HepG2 (cell line): ENCODE measurements at regions not wholly inside any gene's neighbourhood (a gene's known extent, or its start where the extent isn't known, plus 50 kb on each side); places are given as distances from the start of the nearest gene placed in this dataset.

Experiments
- ARHGAP35 ChIP-seq: sonication (generic); formaldehyde crosslinking; IDR thresholded peaks from 2 replicates; pipeline ENCODE4 v1.9.0; 2022; ENCODE audit warnings: mild to moderate bottlenecking, inconsistent platforms, moderate library complexity, missing genetic modification reagents, borderline replicate concordance
- ATM ChIP-seq: fragments of 450-650 bp; IDR thresholded peaks from 2 replicates; pipeline ENCODE4 v1.7.1; 2017; ENCODE audit warnings: mild to moderate bottlenecking, borderline replicate concordance
- ATRX ChIP-seq: sonication (generic); formaldehyde crosslinking; IDR thresholded peaks from 2 replicates; pipeline ENCODE4 v1.4.0; 2020; ENCODE audit warnings: missing genetic modification reagents, borderline replicate concordance
- FOXA1 ChIP-seq, 2 experiments: fragments of 450-650 bp in 1 of 2; sonication (generic) in 1 of 2; formaldehyde crosslinking in 1 of 2; IDR thresholded peaks; 2 replicates each; pipeline versions ENCODE4 v1.4.0 to v1.6.1; 2016 to 2020; ENCODE audit warnings: missing genetic modification reagents in 1 of 2
- GTF3A ChIP-seq: sonication (generic); formaldehyde crosslinking; conservative IDR thresholded peaks from 2 replicates; pipeline ENCODE4 v1.4.0; 2020; ENCODE audit warnings: mild to moderate bottlenecking, missing genetic modification reagents
- HIVEP1 ChIP-seq: sonication (generic); formaldehyde crosslinking; IDR thresholded peaks from 2 replicates; pipeline ENCODE4 v1.4.0; 2020; ENCODE audit warnings: mild to moderate bottlenecking, missing genetic modification reagents
- HMG20A ChIP-seq: IDR thresholded peaks from 2 replicates; pipeline ENCODE4 v1.6.1; 2016; ENCODE audit warnings: borderline replicate concordance
- IRF2 ChIP-seq: IDR thresholded peaks from 2 replicates; pipeline ENCODE4 v1.6.1; 2018; ENCODE audit warnings: missing genetic modification reagents, missing compliant biosample characterization
- MAZ ChIP-seq, 2 experiments: sonication (generic) in 1 of 2; formaldehyde crosslinking in 1 of 2; IDR thresholded peaks; 2 replicates each; pipeline versions ENCODE4 v1.5.0 to v1.6.1; 2012 to 2020; ENCODE audit warnings: low read depth in 2 of 2, mild to moderate bottlenecking in 2 of 2, borderline replicate concordance in 1 of 2, improper control_type of control experiment in 1 of 2, low read length in 1 of 2, missing genetic modification reagents in 1 of 2, moderate library complexity in 1 of 2
- NCOR1 ChIP-seq: fragments of 200-600 bp; sonication (generic); IDR thresholded peaks from 2 replicates; pipeline ENCODE4 v1.7.0; 2017; ENCODE audit warnings: antibody characterized with exemption, low read length, borderline replicate concordance
- NFATC3 ChIP-seq: sonication (generic); formaldehyde crosslinking; IDR thresholded peaks from 2 replicates; pipeline ENCODE4 v1.5.1; 2020; ENCODE audit warnings: mild to moderate bottlenecking, missing genetic modification reagents
- USF2 ChIP-seq, 2 experiments: sonication (generic) in 1 of 2; formaldehyde crosslinking in 1 of 2; IDR thresholded peaks; 2 replicates each; pipeline versions ENCODE4 v1.5.1 to v1.6.1; 2011 to 2020; ENCODE audit warnings: borderline replicate concordance in 1 of 2, low read depth in 1 of 2, low read length in 1 of 2, mild to moderate bottlenecking in 1 of 2, missing genetic modification reagents in 1 of 2, moderate library complexity in 1 of 2
- ZBTB7A ChIP-seq: sonication (generic); formaldehyde crosslinking; IDR thresholded peaks from 2 replicates; pipeline ENCODE4 v1.8.0; 2022; ENCODE audit warnings: mild to moderate bottlenecking, missing genetic modification reagents
- ZKSCAN8 ChIP-seq: IDR thresholded peaks from 2 replicates; pipeline ENCODE4 v1.6.1; 2016; ENCODE audit warnings: borderline replicate concordance, missing genetic modification reagents, missing compliant biosample characterization
- ZNF30 ChIP-seq: sonication (generic); formaldehyde crosslinking; IDR thresholded peaks from 2 replicates; pipeline ENCODE4 v1.5.0; 2020; ENCODE audit warnings: mild to moderate bottlenecking, missing genetic modification reagents
- ZNF646 ChIP-seq: sonication (generic); formaldehyde crosslinking; IDR thresholded peaks from 2 replicates; pipeline ENCODE4 v1.9.0; 2021; ENCODE audit warnings: mild to moderate bottlenecking, missing genetic modification reagents
- TF ChIP-seq, protein P1 (sequence below): sonication (generic); formaldehyde crosslinking; IDR thresholded peaks from 2 replicates; pipeline ENCODE4; 2020; ENCODE audit warnings: missing genetic modification reagents, mild to moderate bottlenecking, borderline replicate concordance

GRCh38 chr2:145822892-145823534, 1303.1 kb upstream of the ZEB2 start (continued):
- peak; percentile 68; the same call in 1 of the 2 replicates for TF ChIP-seq IRF2 (CRISPR knock-in tag)
- no peak for TF ChIP-seq MAZ (IDR thresholded peaks at IDR 0.05; ENCODE audit: borderline replicate concordance, low read depth, low read length)
- no peak for TF ChIP-seq MAZ (CRISPR knock-in tag; IDR thresholded peaks at IDR 0.05; ENCODE audit: low read depth)
- peak; percentile 98 for TF ChIP-seq HMG20A
- TF ChIP-seq, protein P1, sequence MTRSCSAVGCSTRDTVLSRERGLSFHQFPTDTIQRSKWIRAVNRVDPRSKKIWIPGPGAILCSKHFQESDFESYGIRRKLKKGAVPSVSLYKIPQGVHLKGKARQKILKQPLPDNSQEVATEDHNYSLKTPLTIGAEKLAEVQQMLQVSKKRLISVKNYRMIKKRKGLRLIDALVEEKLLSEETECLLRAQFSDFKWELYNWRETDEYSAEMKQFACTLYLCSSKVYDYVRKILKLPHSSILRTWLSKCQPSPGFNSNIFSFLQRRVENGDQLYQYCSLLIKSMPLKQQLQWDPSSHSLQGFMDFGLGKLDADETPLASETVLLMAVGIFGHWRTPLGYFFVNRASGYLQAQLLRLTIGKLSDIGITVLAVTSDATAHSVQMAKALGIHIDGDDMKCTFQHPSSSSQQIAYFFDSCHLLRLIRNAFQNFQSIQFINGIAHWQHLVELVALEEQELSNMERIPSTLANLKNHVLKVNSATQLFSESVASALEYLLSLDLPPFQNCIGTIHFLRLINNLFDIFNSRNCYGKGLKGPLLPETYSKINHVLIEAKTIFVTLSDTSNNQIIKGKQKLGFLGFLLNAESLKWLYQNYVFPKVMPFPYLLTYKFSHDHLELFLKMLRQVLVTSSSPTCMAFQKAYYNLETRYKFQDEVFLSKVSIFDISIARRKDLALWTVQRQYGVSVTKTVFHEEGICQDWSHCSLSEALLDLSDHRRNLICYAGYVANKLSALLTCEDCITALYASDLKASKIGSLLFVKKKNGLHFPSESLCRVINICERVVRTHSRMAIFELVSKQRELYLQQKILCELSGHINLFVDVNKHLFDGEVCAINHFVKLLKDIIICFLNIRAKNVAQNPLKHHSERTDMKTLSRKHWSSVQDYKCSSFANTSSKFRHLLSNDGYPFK = no peak
- TF ChIP-seq HIVEP1 (CRISPR knock-in tag) = no peak
- no peak for TF ChIP-seq ATRX (CRISPR knock-in tag)
- no peak for TF ChIP-seq GTF3A
- peak; percentile 94 for TF ChIP-seq ZKSCAN8
- no peak for TF ChIP-seq ATM
- no peak for TF ChIP-seq ZNF30 (CRISPR knock-in tag)
- peak; percentile 92 for TF ChIP-seq FOXA1 (IDR thresholded peaks at IDR 0.05)
- peak; percentile 92 for TF ChIP-seq FOXA1 (CRISPR knock-in tag; IDR thresholded peaks at IDR 0.05)
- no peak for TF ChIP-seq ARHGAP35
- TF ChIP-seq ZNF646 (CRISPR knock-in tag) = no peak
- TF ChIP-seq NCOR1 = peak; percentile 94
- no peak for TF ChIP-seq NFATC3 (CRISPR knock-in tag)
- no peak for TF ChIP-seq ZBTB7A (CRISPR knock-in tag)
- no peak for TF ChIP-seq USF2 (IDR thresholded peaks at IDR 0.05; ENCODE audit: low read depth, low read length)
- TF ChIP-seq USF2 (CRISPR knock-in tag; IDR thresholded peaks at IDR 0.05; ENCODE audit: borderline replicate concordance) = no peak
